ENCODE measurements at regions not wholly inside any gene's neighbourhood (a gene's known extent, or its start where the extent isn't known, plus 50 kb on each side); places are given as distances from the start of the nearest gene placed in this dataset.

GRCh38 chr12:92034858-92035401 lies 110.7 kb downstream of the BTG1 start:
- in situ Hi-C loops (cut with MboI; ENCODE audit: low sequenced_read_pairs), result no loop called here

- in situ Hi-C loops (cut with MboI; ENCODE audit: low sequenced_read_pairs), result no loop called here
Measured at GRCh38 chr12:92034083-92034482, 111.6 kb downstream of the BTG1 start.

GRCh38 chr12:92032965-92033364 lies 112.7 kb downstream of the BTG1 start:
- in situ Hi-C loops (cut with MboI; ENCODE audit: low sequenced_read_pairs), result no loop called here

- in situ Hi-C loops (cut with MboI; ENCODE audit: low sequenced_read_pairs), result no loop called here
Measured at GRCh38 chr12:92032101-92032500, 113.5 kb downstream of the BTG1 start.

- in situ Hi-C loops (cut with MboI; ENCODE audit: low sequenced_read_pairs), result no loop called here
Measured at GRCh38 chr12:92030618-92031017, 115.0 kb downstream of the BTG1 start.

GRCh38 chr12:92029902-92030586 lies 115.6 kb downstream of the BTG1 start:
- in situ Hi-C loops (cut with MboI; ENCODE audit: low sequenced_read_pairs), result no loop called here

- in situ Hi-C loops (cut with MboI; ENCODE audit: low sequenced_read_pairs), result no loop called here
Measured at GRCh38 chr12:92029136-92029535, 116.5 kb downstream of the BTG1 start.

GRCh38 chr12:92028441-92028709 lies 117.3 kb downstream of the BTG1 start:
- in situ Hi-C loops (cut with MboI; ENCODE audit: low sequenced_read_pairs), result no loop called here

- in situ Hi-C loops (cut with MboI; ENCODE audit: low sequenced_read_pairs), result no loop called here
Measured at GRCh38 chr12:92027701-92028440, 117.8 kb downstream of the BTG1 start.

GRCh38 chr12:92027243-92027642 lies 118.4 kb downstream of the BTG1 start:
- in situ Hi-C loops (cut with MboI; ENCODE audit: low sequenced_read_pairs), result no loop called here

- in situ Hi-C loops (cut with MboI; ENCODE audit: low sequenced_read_pairs), result no loop called here
Measured at GRCh38 chr12:92025462-92026207, 120.0 kb downstream of the BTG1 start.

- in situ Hi-C loops (cut with MboI; ENCODE audit: low sequenced_read_pairs), result no loop called here
Measured at GRCh38 chr12:92022093-92022492, 123.6 kb downstream of the BTG1 start.

- in situ Hi-C loops (cut with MboI; ENCODE audit: low sequenced_read_pairs), result no loop called here
Measured at GRCh38 chr12:92021666-92022035, 124.0 kb downstream of the BTG1 start.

- in situ Hi-C loops (cut with MboI; ENCODE audit: low sequenced_read_pairs), result no loop called here
Measured at GRCh38 chr12:92020983-92021665, 124.5 kb downstream of the BTG1 start.

GRCh38 chr12:92019491-92020277 lies 126.0 kb downstream of the BTG1 start:
- in situ Hi-C loops (cut with MboI; ENCODE audit: low sequenced_read_pairs), result no loop called here

GRCh38 chr12:92012691-92013090 lies 133.0 kb downstream of the BTG1 start:
- in situ Hi-C loops (cut with MboI; ENCODE audit: low sequenced_read_pairs), result no loop called here

GRCh38 chr12:92010853-92011701 lies 134.6 kb downstream of the BTG1 start:
- in situ Hi-C loops (cut with MboI; ENCODE audit: low sequenced_read_pairs), result no loop called here

- in situ Hi-C loops (cut with MboI; ENCODE audit: low sequenced_read_pairs), result no loop called here
Measured at GRCh38 chr12:92010368-92010767, 135.3 kb downstream of the BTG1 start.

GRCh38 chr12:92008345-92008744 lies 137.3 kb downstream of the BTG1 start:
- in situ Hi-C loops (cut with MboI; ENCODE audit: low sequenced_read_pairs), result no loop called here

GRCh38 chr12:92007787-92008186 lies 137.9 kb downstream of the BTG1 start:
- in situ Hi-C loops (cut with MboI; ENCODE audit: low sequenced_read_pairs), result no loop called here
